ENCODE measurements at regions not wholly inside any gene's neighbourhood (a gene's known extent, or its start where the extent isn't known, plus 50 kb on each side); places are given as distances from the start of the nearest gene placed in this dataset.

GRCh38 chr4:113825272-113825671 is 63.7 kb upstream of the CAMK2D start:
- no peaks in the 10 kb centered on the region for H3K4me1 ChIP-seq
- TF ChIP-seq POLR2A (IDR thresholded peaks at IDR 0.05), result no peak
- no peak for TF ChIP-seq CTCF (IDR thresholded peaks at IDR 0.05)
- no peak for TF ChIP-seq POLR2AphosphoS5 (IDR thresholded peaks at IDR 0.05)
- TF ChIP-seq EP300 (IDR thresholded peaks at IDR 0.05), result no peak
- no peak overlapping the region for H3K27ac ChIP-seq
- no peaks in the 10 kb centered on the region for H3K36me3 ChIP-seq
- H3K4me3 ChIP-seq, result no peak overlapping the region
- no peak for ATAC-seq
- 79 to 83% methylated on average over 1 of the region's 1 CpG for WGBS, 2 donors (ENCODE audit: low coverage in 1 of 2)
- H3K9me3 ChIP-seq, result no peaks in the 10 kb centered on the region
- no peaks in the 10 kb centered on the region for H3K27me3 ChIP-seq

GRCh38 chr4:113824396-113824795 is 62.9 kb upstream of the CAMK2D start:
- Histone ChIP-seq H3K27me3 (no peaks in the 10 kb centered on the region), H3K4me1 (no peaks in the 10 kb centered on the region), H3K9me3 (no peaks in the 10 kb centered on the region), H3K27ac (no peak overlapping the region), H3K4me3 (no peak overlapping the region), H3K36me3 (no peaks in the 10 kb centered on the region)
- 76 to 88% methylated on average over 2 of the region's 2 CpGs for WGBS, 2 donors (ENCODE audit: low coverage in 1 of 2)
- no peak for ATAC-seq
- TF ChIP-seq EP300 (IDR thresholded peaks at IDR 0.05) (no peak), POLR2AphosphoS5 (IDR thresholded peaks at IDR 0.05) (no peak), CTCF (IDR thresholded peaks at IDR 0.05) (no peak)

- H3K27ac ChIP-seq, result no peak overlapping the region
- 64 to 76% methylated on average over 2 of the region's 2 CpGs for WGBS, 2 donors (ENCODE audit: low coverage in 1 of 2)
- ATAC-seq, result no peak
Observed at GRCh38 chr4:113823291-113823659, 61.7 kb upstream of the CAMK2D start.

GRCh38 chr4:113822555-113823290 is 61.2 kb upstream of the CAMK2D start:
- no peak for ATAC-seq
- TF ChIP-seq EP300 (IDR thresholded peaks at IDR 0.05) (no peak), CTCF (IDR thresholded peaks at IDR 0.05) (no peak), POLR2A (IDR thresholded peaks at IDR 0.05) (no peak), POLR2AphosphoS5 (IDR thresholded peaks at IDR 0.05) (no peak)
- Histone ChIP-seq H3K27me3 (no peaks in the 10 kb centered on the region), H3K4me1 (no peaks in the 10 kb centered on the region), H3K36me3 (no peaks in the 10 kb centered on the region), H3K4me3 (no peak overlapping the region), H3K9me3 (no peaks in the 10 kb centered on the region), H3K27ac (no peak overlapping the region)
- 33 to 60% methylated on average over 1 of the region's 1 CpG for WGBS, 2 donors (ENCODE audit: low coverage in 1 of 2)

More at GRCh38 chr4:113823291-113823659, 61.7 kb upstream of the CAMK2D start:
- Histone ChIP-seq H3K4me3 (no peak overlapping the region), H3K4me1 (no peaks in the 10 kb centered on the region), H3K27me3 (no peaks in the 10 kb centered on the region), H3K9me3 (no peaks in the 10 kb centered on the region), H3K36me3 (no peaks in the 10 kb centered on the region)
- TF ChIP-seq EP300 (IDR thresholded peaks at IDR 0.05), result no peak
- no peak for TF ChIP-seq POLR2AphosphoS5 (IDR thresholded peaks at IDR 0.05)

- 82 to 88% methylated on average over 2 of the region's 2 CpGs for WGBS, 2 donors (ENCODE audit: low coverage in 1 of 2)
- Histone ChIP-seq H3K4me3 (no peak overlapping the region), H3K36me3 (no peaks in the 10 kb centered on the region), H3K4me1 (no peaks in the 10 kb centered on the region), H3K9me3 (no peaks in the 10 kb centered on the region), H3K27ac (no peak overlapping the region), H3K27me3 (no peaks in the 10 kb centered on the region)
- TF ChIP-seq EP300 (IDR thresholded peaks at IDR 0.05), result no peak
- TF ChIP-seq POLR2A (IDR thresholded peaks at IDR 0.05), result no peak
- TF ChIP-seq POLR2AphosphoS5 (IDR thresholded peaks at IDR 0.05), result no peak
- ATAC-seq, result no peak
Observed at GRCh38 chr4:113821856-113822255, 60.3 kb upstream of the CAMK2D start.

GRCh38 chr4:113820108-113820507 is 58.6 kb upstream of the CAMK2D start:
- 0 to 70% methylated on average over 1 to 3 of the region's 3 CpGs for WGBS, 2 donors (ENCODE audit: low coverage in 1 of 2)
- ATAC-seq, result no peak
- no peaks in the 10 kb centered on the region for H3K36me3 ChIP-seq

More at GRCh38 chr4:113820108-113820507, 58.6 kb upstream of the CAMK2D start:
- TF ChIP-seq POLR2AphosphoS5 (IDR thresholded peaks at IDR 0.05), result no peak
- no peak for TF ChIP-seq POLR2A (IDR thresholded peaks at IDR 0.05)
- no peak for TF ChIP-seq EP300 (IDR thresholded peaks at IDR 0.05)
- no peak for TF ChIP-seq CTCF (IDR thresholded peaks at IDR 0.05)
- Histone ChIP-seq H3K4me1 (no peaks in the 10 kb centered on the region), H3K9me3 (no peaks in the 10 kb centered on the region), H3K27me3 (no peaks in the 10 kb centered on the region), H3K4me3 (no peak overlapping the region), H3K27ac (no peak overlapping the region)

All from gastroesophageal sphincter (tissue), 4 donors.